Uterus (tissue), 2 donors: ENCODE measurements at regions not wholly inside any gene's neighbourhood (a gene's known extent, or its start where the extent isn't known, plus 50 kb on each side); places are given as distances from the start of the nearest gene placed in this dataset.
"Not testable (repeated sequence)": the region's sequence is repeated elsewhere in the genome, so short reads cannot be mapped to it uniquely, and the experiment has no call there.

Experiments
- CTCF ChIP-seq, 4 experiments: fragments of 200-600 bp in 2 of 4; fragments of 450-650 bp in 2 of 4; sonication (generic) in 2 of 4; IDR thresholded peaks; one replicate each; pipeline ENCODE4 v1.5.1; 2016 to 2019; ENCODE audit warnings: antibody characterized with exemption in 4 of 4, mild to moderate bottlenecking in 2 of 4, moderate library complexity in 1 of 4
- POLR2A ChIP-seq, 2 donors: fragments of 450-650 bp; IDR thresholded peaks; one replicate each; pipeline ENCODE4 v1.6.1; 2016; ENCODE audit warnings: antibody characterized with exemption in 2 of 2, mild to moderate bottlenecking in 1 of 2, moderate library complexity in 1 of 2

GRCh38 chr4:100608651-100609050 is 90.8 kb upstream of the EMCN start:
- not testable (repeated sequence) for TF ChIP-seq CTCF, POLR2A (IDR thresholded peaks at IDR 0.05)
